ENCODE measurements at regions not wholly inside any gene's neighbourhood (a gene's known extent, or its start where the extent isn't known, plus 50 kb on each side); places are given as distances from the start of the nearest gene placed in this dataset.

- TF ChIP-seq CTCF (IDR thresholded peaks at IDR 0.05; ENCODE audit: poor library complexity, severe bottlenecking) (no peak), MXI1 (conservative IDR thresholded peaks at IDR 0.05; ENCODE audit: poor library complexity, severe bottlenecking) (no peak), TAF1 (IDR thresholded peaks at IDR 0.05; ENCODE audit: low read depth) (no peak), POLR2AphosphoS5 (IDR thresholded peaks at IDR 0.05) (no peak), RAD21 (conservative IDR thresholded peaks at IDR 0.05) (no peak), REST (IDR thresholded peaks at IDR 0.05; ENCODE audit: borderline replicate concordance) (no peak), EZH2 (IDR thresholded peaks at IDR 0.05; ENCODE audit: borderline replicate concordance, insufficient read depth, low read length, poor library complexity, severe bottlenecking) (no peak)
These were observed 216.9 kb upstream of the GLI3 start for GRCh38 chr7:42453931-42454361.

Data from neural cell (in vitro differentiated cells).